ENCODE measurements at regions not wholly inside any gene's neighbourhood (a gene's known extent, or its start where the extent isn't known, plus 50 kb on each side); places are given as distances from the start of the nearest gene placed in this dataset.

- TF ChIP-seq CTCF (conservative IDR thresholded peaks at IDR 0.05; ENCODE audit: low read length) (no peak), EZH2phosphoT487 (IDR thresholded peaks at IDR 0.05; ENCODE audit: borderline replicate concordance, low read depth, low read length) (no peak)
Observed at GRCh38 chr1:194917769-194918168, 1690.5 kb downstream of the KCNT2 start.
